AG08396 (cell line): ENCODE measurements at regions not wholly inside any gene's neighbourhood (a gene's known extent, or its start where the extent isn't known, plus 50 kb on each side); places are given as distances from the start of the nearest gene placed in this dataset.
"Not testable (repeated sequence)": the region's sequence is repeated elsewhere in the genome, so short reads cannot be mapped to it uniquely, and the experiment has no call there.

Source experiments
- DNase-seq: peaks from one replicate; pipeline ENCODE4 v3.0.0; 2012; ENCODE audit warnings: low spot score, mixed read lengths

DNA sequence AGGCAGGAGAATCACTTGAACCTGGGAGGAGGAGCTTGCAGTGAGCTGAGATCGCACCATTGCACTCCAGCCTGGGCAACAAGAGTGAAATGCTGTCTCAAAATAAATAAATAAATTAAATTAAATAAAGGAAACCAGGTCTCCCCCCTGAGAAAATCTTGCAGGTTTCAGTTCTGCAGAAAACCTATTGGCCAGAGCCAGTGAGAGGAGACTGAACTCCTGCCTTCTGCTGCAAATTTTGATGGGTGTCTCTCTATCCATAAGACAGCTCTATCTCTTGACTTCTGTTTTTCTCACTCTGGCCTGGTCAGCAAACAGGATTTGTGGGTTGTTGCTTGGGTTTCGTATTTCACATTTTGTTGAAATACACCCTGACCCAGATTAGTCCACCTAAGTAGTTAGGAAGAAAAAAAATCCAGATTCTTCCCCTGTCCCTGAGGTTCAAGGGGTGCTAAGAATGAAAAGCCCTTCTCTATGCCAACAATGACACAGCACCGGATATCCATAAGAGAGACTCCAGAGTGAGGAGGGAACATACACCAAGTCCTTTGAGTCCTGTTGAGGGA, 86.7 kb upstream of the MAP4K4 start:
- no peak for DNase-seq

DNA sequence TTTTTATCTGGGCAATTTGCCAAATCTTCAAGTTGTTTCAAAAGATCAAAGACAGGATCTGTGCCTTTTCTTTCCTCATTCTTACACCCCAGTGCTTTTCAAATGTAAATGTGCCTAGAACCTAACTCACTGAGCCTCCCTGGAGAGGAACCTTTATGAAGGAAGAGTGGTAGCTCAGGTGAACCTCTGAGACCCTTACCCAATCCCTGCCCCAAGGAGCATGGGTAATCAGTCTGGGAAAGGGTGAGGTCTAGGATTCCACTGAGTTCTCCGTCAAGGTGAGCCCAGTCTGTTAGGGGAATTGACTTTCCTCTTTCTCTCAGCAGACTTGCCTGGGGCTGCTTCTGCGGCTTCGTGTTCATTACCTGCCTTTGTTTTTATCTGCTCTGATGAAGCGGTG, 88.1 kb upstream of the MAP4K4 start:
- DNase-seq = no peak

DNA sequence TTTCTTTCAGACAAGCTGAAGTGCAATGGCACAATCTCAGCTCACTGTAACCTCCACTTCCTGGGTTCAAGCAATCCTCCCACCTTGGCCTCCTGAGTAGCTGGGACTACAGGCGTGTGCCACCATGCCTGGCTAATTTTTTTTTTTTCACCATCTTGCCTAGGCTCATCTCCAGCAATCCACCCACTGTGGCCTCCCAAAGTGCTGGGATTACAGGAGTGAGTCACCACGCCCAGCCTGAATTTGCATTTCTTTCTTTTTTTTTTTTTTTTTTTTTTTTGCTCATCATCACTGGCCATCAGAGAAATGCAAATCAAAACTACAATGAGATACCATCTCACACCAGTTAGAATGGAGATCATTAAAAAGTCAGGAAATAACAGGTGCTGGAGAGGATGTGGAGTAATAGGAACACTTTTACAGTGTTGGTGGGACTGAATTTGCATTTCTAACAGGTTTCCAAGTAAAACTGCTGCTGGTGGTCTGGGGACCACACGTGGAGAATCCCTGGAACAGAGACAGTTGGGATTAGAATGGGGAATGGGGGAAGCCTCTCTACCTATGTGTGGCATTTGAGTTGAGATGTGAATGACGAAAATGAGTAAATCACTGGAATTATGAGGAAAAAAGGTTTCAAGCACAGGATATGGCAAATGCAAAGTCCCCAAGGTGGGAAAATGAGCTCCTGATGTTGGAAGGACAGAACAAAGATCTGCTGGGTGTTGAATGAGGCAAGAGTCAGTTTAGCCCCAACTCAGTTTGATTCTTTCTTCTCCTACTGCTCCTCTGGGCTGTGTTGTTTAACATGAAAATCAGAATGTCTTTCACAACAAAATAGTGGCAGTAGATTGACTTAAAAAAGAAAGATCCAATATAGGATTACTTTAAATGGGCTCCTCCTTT, 88.8 kb upstream of the MAP4K4 start:
- DNase-seq = no peak

GRCh38 chr2:101597347-101597944, 100.1 kb upstream of the MAP4K4 start:
- DNase-seq = peak; percentile 72

GRCh38 chr2:101596333-101596732, 101.2 kb upstream of the MAP4K4 start:
- no peak for DNase-seq

DNA sequence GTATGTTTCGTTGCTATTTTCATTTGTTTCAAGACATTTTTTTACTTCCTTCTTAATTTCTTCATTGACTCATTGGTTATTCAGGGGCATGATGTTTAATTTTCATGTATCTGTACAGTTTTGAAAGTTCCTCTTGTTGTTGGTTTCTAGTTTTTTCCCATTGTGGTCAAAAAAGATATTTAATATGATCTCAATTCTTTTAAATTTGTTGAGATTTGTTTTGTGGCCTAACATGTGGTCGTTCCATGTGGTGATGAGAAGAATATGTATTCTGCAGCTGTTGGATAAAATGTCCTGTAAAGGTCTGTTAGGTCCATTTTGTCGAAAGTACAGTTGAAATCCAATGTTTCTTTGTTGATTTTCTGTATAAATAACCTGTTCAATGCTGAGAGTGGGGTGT, 110.3 kb upstream of the MAP4K4 start:
- DNase-seq = no peak

GRCh38 chr2:101583861-101584260, 108.9 kb upstream of the RFX8 start:
- DNase-seq = no peak

DNA sequence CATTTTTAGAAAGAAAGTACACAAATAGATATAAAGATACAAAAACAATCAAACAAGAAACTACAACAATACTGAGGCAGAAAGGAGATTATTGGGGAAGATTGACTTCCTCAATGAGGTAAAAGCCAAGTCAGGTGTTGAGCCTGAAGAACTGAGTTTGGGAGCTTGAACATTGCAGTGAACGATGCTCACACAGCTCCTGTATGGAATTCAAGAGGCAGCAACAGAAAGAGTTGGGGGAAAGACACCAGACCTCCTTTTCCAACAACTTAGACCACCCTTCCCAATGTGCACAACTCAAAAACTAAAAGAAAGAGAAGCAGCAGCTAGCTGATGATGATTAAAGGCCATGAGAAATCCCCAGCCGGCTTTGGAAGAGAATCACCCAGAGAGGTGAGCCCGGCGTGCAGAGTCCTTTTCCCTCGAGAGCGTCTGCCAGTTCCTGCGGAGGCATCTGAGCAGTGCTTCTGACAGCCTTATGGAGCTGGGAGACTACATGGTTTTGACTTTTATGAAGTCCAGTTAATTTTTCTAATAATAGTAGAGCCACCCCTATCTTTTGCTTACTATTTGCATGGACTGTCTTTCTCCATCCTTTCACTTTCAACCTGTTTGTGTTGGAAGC, 106.9 kb upstream of the RFX8 start:
- DNase-seq = no peak

- no peak for DNase-seq
These were observed 105.6 kb upstream of the RFX8 start for GRCh38 chr2:101580528-101580927.

- no peak for DNase-seq
These were observed 103.8 kb upstream of the RFX8 start for GRCh38 chr2:101578671-101579070.

- DNase-seq = not testable (repeated sequence)
These were observed 103.2 kb upstream of the RFX8 start for GRCh38 chr2:101578135-101578534.

DNA sequence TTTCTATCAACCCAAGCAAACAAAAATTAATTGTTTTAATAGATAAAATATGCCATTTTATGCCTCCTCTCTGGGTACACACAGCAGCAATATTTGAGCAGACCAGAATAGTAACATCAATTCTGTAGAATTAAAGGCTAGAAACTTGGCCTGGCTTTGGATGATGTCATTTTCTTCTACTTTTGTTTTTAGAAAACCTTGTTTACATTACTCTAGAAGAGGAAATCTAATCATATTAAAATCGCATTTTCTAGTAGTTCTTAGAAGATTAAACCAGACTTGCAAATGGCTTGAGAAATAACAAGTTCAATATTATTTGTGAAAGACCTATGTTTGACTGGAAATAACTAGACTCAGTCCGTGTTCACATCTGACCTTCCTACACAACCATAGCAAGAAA, 102.3 kb upstream of the RFX8 start:
- no peak for DNase-seq

GRCh38 chr2:101574622-101575021, 99.7 kb upstream of the RFX8 start:
- no peak for DNase-seq

DNA sequence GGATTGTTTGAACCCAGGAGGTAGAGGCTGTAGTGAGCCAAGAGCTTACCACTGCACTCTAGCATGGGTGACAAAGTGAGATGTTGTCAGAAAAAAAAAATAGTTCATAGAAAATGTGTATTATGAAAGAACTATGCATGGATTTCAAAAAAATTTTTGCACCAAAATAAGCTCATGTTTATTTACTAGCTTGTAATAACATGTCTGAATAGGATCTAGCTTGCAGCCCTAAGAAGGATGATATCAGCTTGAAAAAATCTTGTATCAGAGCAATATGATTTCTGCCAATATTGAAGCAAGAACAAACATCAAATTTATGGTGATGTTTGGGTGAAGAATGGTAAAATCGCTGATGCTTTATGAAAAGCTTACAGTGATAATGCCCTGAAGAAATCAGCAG, 97.0 kb upstream of the RFX8 start:
- no peak for DNase-seq

GRCh38 chr2:101569886-101570520, 95.1 kb upstream of the RFX8 start:
- DNase-seq = no peak

GRCh38 chr2:101568969-101569368, 94.1 kb upstream of the RFX8 start:
- no peak for DNase-seq

GRCh38 chr2:101566632-101567228, 91.8 kb upstream of the RFX8 start:
- no peak for DNase-seq

- DNase-seq = no peak
These were observed 88.9 kb upstream of the RFX8 start for GRCh38 chr2:101563849-101564248.

- DNase-seq = no peak
These were observed 85.9 kb upstream of the RFX8 start for GRCh38 chr2:101560780-101561315.

DNA sequence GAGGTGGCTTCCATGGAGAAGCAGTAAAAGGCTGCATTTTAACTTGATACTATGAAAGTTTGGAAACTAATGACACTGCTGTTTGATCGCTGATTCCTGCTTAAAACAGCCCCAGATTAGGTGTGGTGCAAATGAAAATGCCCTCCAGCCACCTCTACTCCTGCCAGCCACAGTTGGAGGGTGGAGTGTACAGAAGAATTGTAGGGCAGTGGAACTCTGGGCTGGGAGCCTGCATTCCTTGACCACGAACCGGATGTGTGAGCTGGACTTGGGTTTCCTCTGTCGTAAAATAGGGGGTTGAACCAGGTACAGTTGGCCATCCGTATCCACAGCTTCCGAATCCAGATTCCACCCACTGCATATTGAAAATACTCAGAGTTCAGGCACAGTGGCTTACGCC, 84.6 kb upstream of the RFX8 start:
- DNase-seq = peak; percentile 39

GRCh38 chr2:101558740-101559525, 84.0 kb upstream of the RFX8 start:
- peak; percentile 71 for DNase-seq
